H9 (cell line): ENCODE measurements at regions not wholly inside any gene's neighbourhood (a gene's known extent, or its start where the extent isn't known, plus 50 kb on each side); places are given as distances from the start of the nearest gene placed in this dataset.

Experiments used
- DNase-seq: peaks from one replicate; pipeline ENCODE4 v3.0.0-alpha.2; 2017
- H2AFZ ChIP-seq: one replicate; pipeline ENCODE4 v1.6.1; 2013; ENCODE audit warnings: mild to moderate bottlenecking, low read length, control low read depth, moderate library complexity
- H2AK5ac ChIP-seq: 2 replicates; pipeline ENCODE4 v1.6.1; 2013; ENCODE audit warnings: low read length, control low read depth, mixed read lengths; ENCODE audit not compliant: insufficient read length
- H2BK120ac ChIP-seq: one replicate; pipeline ENCODE4 v1.6.1; 2013; ENCODE audit warnings: low read depth, mild to moderate bottlenecking, low read length, control low read depth, inconsistent platforms; ENCODE audit not compliant: poor library complexity, severe bottlenecking
- H2BK12ac ChIP-seq: 2 replicates; pipeline ENCODE4 v1.6.1; 2013; ENCODE audit warnings: low read length, control low read depth, mixed read lengths, low read depth; ENCODE audit not compliant: insufficient read length
- H2BK15ac ChIP-seq: 2 replicates; pipeline ENCODE4 v1.6.1; 2013; ENCODE audit warnings: low read depth, low read length, control low read depth
- H2BK20ac ChIP-seq: one replicate; pipeline ENCODE4 v1.6.1; 2013; ENCODE audit warnings: low read depth, mild to moderate bottlenecking, low read length, control low read depth, inconsistent platforms; ENCODE audit not compliant: poor library complexity, severe bottlenecking
- H2BK5ac ChIP-seq: 2 replicates; pipeline ENCODE4 v1.6.1; 2013; ENCODE audit warnings: low read length, control low read depth, mixed read lengths; ENCODE audit not compliant: insufficient read length
- H3K14ac ChIP-seq: 2 replicates; pipeline ENCODE4 v1.6.1; 2013; ENCODE audit warnings: low read length, control low read depth; ENCODE audit not compliant: insufficient read depth
- H3K18ac ChIP-seq: 2 replicates; pipeline ENCODE4 v1.6.1; 2013; ENCODE audit warnings: low read depth, mild to moderate bottlenecking, mixed read lengths, low read length, control low read depth; ENCODE audit not compliant: insufficient read length
- H3K23ac ChIP-seq: 2 replicates; pipeline ENCODE4 v1.6.1; 2013; ENCODE audit warnings: low read length, control low read depth, mixed read lengths, low read depth; ENCODE audit not compliant: insufficient read length
- H3K23me2 ChIP-seq: 2 replicates; pipeline ENCODE4 v1.6.1; 2013; ENCODE audit warnings: low read depth, mild to moderate bottlenecking, mixed read lengths, low read length, control low read depth; ENCODE audit not compliant: insufficient read length, poor library complexity, severe bottlenecking
- H3K27ac ChIP-seq: 2 replicates; pipeline ENCODE4 v1.5.1; 2013; ENCODE audit warnings: low read length, control low read depth, mixed read lengths, low read depth; ENCODE audit not compliant: insufficient read length
- H3K27me3 ChIP-seq: 2 replicates; pipeline ENCODE4 v1.6.1; 2013; ENCODE audit warnings: low read length, control low read depth, inconsistent platforms; ENCODE audit not compliant: insufficient read depth
- H3K4ac ChIP-seq: 2 replicates; pipeline ENCODE4 v1.6.1; 2013; ENCODE audit warnings: low read depth, mild to moderate bottlenecking, control low read depth, inconsistent platforms, low read length, moderate library complexity
- H3K4me1 ChIP-seq: 2 replicates; pipeline ENCODE4 v1.6.1; 2013; ENCODE audit warnings: low read length, control low read depth, inconsistent platforms; ENCODE audit not compliant: insufficient read depth
- H3K4me2 ChIP-seq: 2 replicates; pipeline ENCODE4 v1.6.1; 2013; ENCODE audit warnings: low read length, control low read depth, mixed read lengths; ENCODE audit not compliant: insufficient read length, insufficient read depth
- H3K56ac ChIP-seq: 2 replicates; pipeline ENCODE4 v1.6.1; 2013; ENCODE audit warnings: low read depth, mild to moderate bottlenecking, mixed read lengths, low read length, control low read depth; ENCODE audit not compliant: insufficient read length
- H3K79me1 ChIP-seq: 2 replicates; pipeline ENCODE4 v1.6.1; 2013; ENCODE audit warnings: low read depth, mild to moderate bottlenecking, moderate library complexity, low read length, control low read depth, inconsistent platforms; ENCODE audit not compliant: insufficient read depth, poor library complexity, severe bottlenecking
- H3K79me2 ChIP-seq: 2 replicates; pipeline ENCODE4 v1.6.1; 2013; ENCODE audit warnings: low read length, control low read depth, inconsistent platforms; ENCODE audit not compliant: insufficient read depth
- H3K9ac ChIP-seq: 2 replicates; pipeline ENCODE4 v1.6.1; 2013; ENCODE audit warnings: low read length, control low read depth, mixed read lengths; ENCODE audit not compliant: insufficient read length; ENCODE audit errors: extremely low read depth
- H3K9me3 ChIP-seq: one replicate; pipeline ENCODE4 v1.6.1; 2013; ENCODE audit warnings: low read depth, low read length, inconsistent platforms; ENCODE audit not compliant: control insufficient read depth
- H3T11ph ChIP-seq: one replicate; pipeline ENCODE4 v1.6.1; 2013; ENCODE audit warnings: mild to moderate bottlenecking, low read length, control low read depth, inconsistent platforms
- H4K20me1 ChIP-seq: one replicate; pipeline ENCODE4 v1.6.1; 2013; ENCODE audit not compliant: control insufficient read depth, insufficient read length, insufficient read depth
- H4K5ac ChIP-seq: 2 replicates; pipeline ENCODE4 v1.6.1; 2013; ENCODE audit warnings: low read depth, mild to moderate bottlenecking, mixed read lengths, low read length, control low read depth; ENCODE audit not compliant: insufficient read length
- H4K8ac ChIP-seq: replicated peaks from 2 replicates; pipeline ENCODE4 v1.6.1; 2013; ENCODE audit warnings: low read length, control low read depth, mixed read lengths, low read depth; ENCODE audit not compliant: insufficient read length
- H4K91ac ChIP-seq: 2 replicates; pipeline ENCODE4 v1.6.1; 2013; ENCODE audit warnings: low read depth, mild to moderate bottlenecking, moderate library complexity, mixed read lengths, low read length, control low read depth; ENCODE audit not compliant: insufficient read length
- H3K27ac Mint-ChIP-seq, 3 experiments: 2 replicates in 2 of 3; 3 replicates in 1 of 3; pipeline ENCODE4 v1.8.0; 2020 to 2021; ENCODE audit warnings: mixed read lengths in 3 of 3, mild to moderate bottlenecking in 1 of 3, moderate library complexity in 1 of 3
- H3K27me3 Mint-ChIP-seq: 2 replicates; pipeline ENCODE4 v1.8.0; 2021; ENCODE audit warnings: low read depth, mild to moderate bottlenecking, moderate library complexity, mixed read lengths
- H3K36me3 Mint-ChIP-seq, 3 experiments: 2 replicates in 2 of 3; 3 replicates in 1 of 3; pipeline ENCODE4 v1.8.0; 2020 to 2021; ENCODE audit warnings: low read depth in 3 of 3, mixed read lengths in 3 of 3; ENCODE audit not compliant: insufficient read depth in 1 of 3
- H3K4me1 Mint-ChIP-seq, 2 experiments: 2 replicates each; pipeline ENCODE4 v1.8.0; 2020; ENCODE audit warnings: mixed read lengths in 2 of 2
- H3K4me3 Mint-ChIP-seq, 2 experiments: 2 replicates in 1 of 2; 3 replicates in 1 of 2; pipeline ENCODE4 v1.8.0; 2020 to 2021; ENCODE audit warnings: mild to moderate bottlenecking in 2 of 2, mixed read lengths in 2 of 2, moderate library complexity in 1 of 2
- H3K9me3 Mint-ChIP-seq, 2 experiments: 2 replicates in 1 of 2; 3 replicates in 1 of 2; pipeline ENCODE4 v1.8.0; 2020; ENCODE audit warnings: mild to moderate bottlenecking in 2 of 2, mixed read lengths in 2 of 2, moderate library complexity in 1 of 2
- CTCF ChIP-seq: fragments of 200-600 bp; sonication (generic); conservative IDR thresholded peaks from 3 replicates; pipeline ENCODE4 v1.8.0; 2021; ENCODE audit warnings: antibody characterized with exemption, mild to moderate bottlenecking
- WGBS: extraction: QIAGEN DNeasy Blood & Tissue Kit; methylation state at CpG from one replicate; pipeline ENCODE4 v1.1.7; 2013; ENCODE audit warnings: missing lambda C conversion rate, low lambda C conversion rate, mixed read lengths; ENCODE audit not compliant: insufficient read length; ENCODE audit errors: extremely low coverage; 5-methylcytosine and 5-hydroxymethylcytosine counted together

GRCh38 chr2:4515871-4516761, 812.7 kb downstream of the DCDC2C start:
- H3K9me3 ChIP-seq = no peaks in the 10 kb centered on the region
- no peaks in the 10 kb centered on the region for H3K27me3 Mint-ChIP-seq
- no peaks in the 10 kb centered on the region for H3K79me1 ChIP-seq
- no peak overlapping the region for H3K18ac ChIP-seq
- no peaks in the 10 kb centered on the region for H3K4me1 ChIP-seq
- TF ChIP-seq CTCF = no peak
- H2BK20ac ChIP-seq = no peak overlapping the region
- no peak overlapping the region for H2BK5ac ChIP-seq
- H3K4ac ChIP-seq = no peak overlapping the region
- H2BK12ac ChIP-seq = no peak overlapping the region
- no peak overlapping the region for H3K27ac ChIP-seq
- no peak overlapping the region for H3K4me2 ChIP-seq
- H4K5ac ChIP-seq = no peak overlapping the region
- no peaks in the 10 kb centered on the region for H3K23me2 ChIP-seq
- no peak overlapping the region for H2BK15ac ChIP-seq
- no peaks in the 10 kb centered on the region; the same call in 1 of the 2 replicates for H3K27me3 ChIP-seq
- no peak overlapping the region for H2BK120ac ChIP-seq
- H4K20me1 ChIP-seq = no peaks in the 10 kb centered on the region
- H3K9me3 Mint-ChIP-seq = no peaks in the 10 kb centered on the region; a peak in 1 of 5 replicates
- H4K91ac ChIP-seq = no peak overlapping the region
- DNase-seq = no peak
- no peaks in the 10 kb centered on the region; a peak in 2 of 7 replicates for H3K36me3 Mint-ChIP-seq
- H2AFZ ChIP-seq = no peak overlapping the region
- peaks cover 6% of the 10 kb centered on the region in 2 experiments; a peak in 2 of 4 replicates for H3K4me1 Mint-ChIP-seq
- no peak overlapping the region for H3K4me3 Mint-ChIP-seq
- no peak overlapping the region for H4K8ac ChIP-seq
- H2AK5ac ChIP-seq = no peak overlapping the region
- H3K23ac ChIP-seq = no peak overlapping the region
- no peak overlapping the region for H3K27ac Mint-ChIP-seq
- H3K14ac ChIP-seq = no peak overlapping the region
- no peak overlapping the region for H3K56ac ChIP-seq
- no peak overlapping the region for H3T11ph ChIP-seq
- WGBS = 100% methylated on average over 3 of the region's 11 CpGs
- H3K79me2 ChIP-seq = no peaks in the 10 kb centered on the region
- no peak overlapping the region for H3K9ac ChIP-seq
